ENCODE measurements at regions not wholly inside any gene's neighbourhood (a gene's known extent, or its start where the extent isn't known, plus 50 kb on each side); places are given as distances from the start of the nearest gene placed in this dataset.
"Not testable (repeated sequence)": the region's sequence is repeated elsewhere in the genome, so short reads cannot be mapped to it uniquely, and the experiment has no call there.

DNA sequence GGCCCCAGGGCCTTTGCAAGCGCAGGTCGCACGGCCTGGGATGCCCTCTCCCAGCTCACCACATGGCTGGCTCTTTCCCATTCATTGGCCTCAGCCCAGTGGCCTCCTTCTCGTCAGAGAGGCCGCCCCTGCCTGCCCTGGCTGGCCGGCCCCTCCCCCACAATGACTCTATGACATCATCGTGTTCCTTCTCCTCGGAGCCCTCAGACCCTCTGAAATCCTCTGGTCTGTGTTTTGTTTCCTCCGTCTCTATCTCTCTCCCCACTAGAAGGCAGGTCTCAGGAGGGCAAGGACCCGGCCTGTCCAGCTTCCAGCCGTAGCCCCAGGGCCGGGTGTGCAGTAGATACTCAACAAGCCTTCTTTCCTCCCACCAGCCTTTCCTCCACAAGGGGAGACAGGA is 164.8 kb upstream of the FOXF1 start:
- no peak for DNase-seq (ENCODE audit: low read depth)
- TF ChIP-seq, protein P1, sequence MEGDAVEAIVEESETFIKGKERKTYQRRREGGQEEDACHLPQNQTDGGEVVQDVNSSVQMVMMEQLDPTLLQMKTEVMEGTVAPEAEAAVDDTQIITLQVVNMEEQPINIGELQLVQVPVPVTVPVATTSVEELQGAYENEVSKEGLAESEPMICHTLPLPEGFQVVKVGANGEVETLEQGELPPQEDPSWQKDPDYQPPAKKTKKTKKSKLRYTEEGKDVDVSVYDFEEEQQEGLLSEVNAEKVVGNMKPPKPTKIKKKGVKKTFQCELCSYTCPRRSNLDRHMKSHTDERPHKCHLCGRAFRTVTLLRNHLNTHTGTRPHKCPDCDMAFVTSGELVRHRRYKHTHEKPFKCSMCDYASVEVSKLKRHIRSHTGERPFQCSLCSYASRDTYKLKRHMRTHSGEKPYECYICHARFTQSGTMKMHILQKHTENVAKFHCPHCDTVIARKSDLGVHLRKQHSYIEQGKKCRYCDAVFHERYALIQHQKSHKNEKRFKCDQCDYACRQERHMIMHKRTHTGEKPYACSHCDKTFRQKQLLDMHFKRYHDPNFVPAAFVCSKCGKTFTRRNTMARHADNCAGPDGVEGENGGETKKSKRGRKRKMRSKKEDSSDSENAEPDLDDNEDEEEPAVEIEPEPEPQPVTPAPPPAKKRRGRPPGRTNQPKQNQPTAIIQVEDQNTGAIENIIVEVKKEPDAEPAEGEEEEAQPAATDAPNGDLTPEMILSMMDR (conservative IDR thresholded peaks at IDR 0.05; ENCODE audit: low read length), result no peak

DNA sequence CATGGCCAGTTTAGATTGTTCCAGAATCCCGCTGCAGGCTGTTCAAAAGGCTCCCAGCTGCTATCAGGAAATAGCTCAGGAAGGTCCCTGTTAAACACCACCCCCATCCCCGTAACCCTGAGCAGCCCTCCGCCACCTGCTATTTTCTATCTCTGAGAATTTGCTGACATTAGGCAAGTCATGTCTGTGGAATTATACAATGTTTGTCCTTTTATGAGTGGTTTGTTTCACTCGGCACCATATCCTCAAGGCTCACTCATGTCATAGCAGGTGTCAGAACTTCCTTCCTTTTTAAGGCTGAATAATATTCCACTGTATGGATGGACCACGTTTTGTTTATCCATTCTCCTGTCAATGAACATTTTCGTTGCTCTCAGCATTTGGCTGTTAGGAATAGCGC is 164.3 kb upstream of the FOXF1 start:
- TF ChIP-seq, protein P1 (conservative IDR thresholded peaks at IDR 0.05; ENCODE audit: low read length), result no peak
- no peak for DNase-seq (ENCODE audit: low read depth)
- no peak overlapping the region for H3K4me3 ChIP-seq (ENCODE audit: low read length)

More for the DNA sequence above, 164.8 kb upstream of the FOXF1 start:
- no peak overlapping the region for H3K4me3 ChIP-seq (ENCODE audit: low read length)

DNA sequence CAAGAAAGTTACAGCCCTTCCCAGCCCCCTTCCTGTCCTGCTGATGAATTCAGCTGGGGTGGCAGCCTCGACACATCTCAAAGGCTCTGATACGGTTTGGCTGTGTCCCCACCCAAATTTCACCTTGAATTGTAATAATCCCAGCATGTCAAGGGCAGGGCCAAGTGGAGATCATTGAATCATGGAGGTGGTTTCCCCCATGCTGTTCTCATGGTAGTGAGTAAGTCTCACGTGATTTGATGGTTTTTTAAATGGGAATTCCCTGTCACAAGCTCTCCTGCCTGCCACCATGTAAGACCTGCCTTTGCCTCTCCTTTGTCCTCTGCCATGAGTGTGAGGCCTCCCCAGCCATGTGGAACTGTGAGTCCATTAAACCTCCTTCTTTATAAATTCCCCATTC is 163.2 kb upstream of the FOXF1 start:
- DNase-seq (ENCODE audit: low read depth), result no peak
- no peak overlapping the region for H3K4me3 ChIP-seq (ENCODE audit: low read length)
- TF ChIP-seq, protein P1 (conservative IDR thresholded peaks at IDR 0.05; ENCODE audit: low read length), result no peak

DNA sequence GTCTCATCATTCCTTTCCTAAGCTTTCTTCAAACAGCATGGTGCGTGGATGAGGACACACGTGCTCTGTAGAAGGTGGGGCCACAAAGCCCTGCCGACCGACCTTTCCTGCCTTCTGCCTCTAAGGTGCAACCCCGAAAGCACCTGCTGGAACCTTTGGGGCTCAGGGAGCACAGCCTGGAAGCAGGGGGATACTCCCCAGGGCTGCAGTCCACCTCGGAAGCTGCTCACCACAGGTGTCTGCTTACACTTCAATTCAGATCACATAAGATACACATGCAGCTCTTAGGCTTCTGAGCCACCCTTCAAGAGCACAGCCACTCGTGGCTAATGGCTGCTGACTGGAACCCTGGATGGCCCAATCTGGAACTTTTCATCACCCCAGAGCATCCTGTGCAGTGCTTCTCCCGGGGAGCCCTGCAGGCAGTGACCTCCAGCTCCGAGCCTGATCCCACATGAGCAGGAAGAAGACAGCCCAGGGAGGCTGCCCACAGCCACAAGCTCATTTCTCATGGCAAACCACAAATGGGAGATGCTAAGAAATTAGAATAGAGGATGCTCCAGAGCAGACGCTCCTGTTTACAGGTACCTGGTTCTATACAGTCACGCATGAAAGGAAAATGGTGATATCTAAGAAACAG is 162.3 kb upstream of the FOXF1 start:
- DNase-seq (ENCODE audit: low read depth), result no peak
- TF ChIP-seq, protein P1 (conservative IDR thresholded peaks at IDR 0.05; ENCODE audit: low read length), result no peak
- no peak overlapping the region for H3K4me3 ChIP-seq (ENCODE audit: low read length)

DNA sequence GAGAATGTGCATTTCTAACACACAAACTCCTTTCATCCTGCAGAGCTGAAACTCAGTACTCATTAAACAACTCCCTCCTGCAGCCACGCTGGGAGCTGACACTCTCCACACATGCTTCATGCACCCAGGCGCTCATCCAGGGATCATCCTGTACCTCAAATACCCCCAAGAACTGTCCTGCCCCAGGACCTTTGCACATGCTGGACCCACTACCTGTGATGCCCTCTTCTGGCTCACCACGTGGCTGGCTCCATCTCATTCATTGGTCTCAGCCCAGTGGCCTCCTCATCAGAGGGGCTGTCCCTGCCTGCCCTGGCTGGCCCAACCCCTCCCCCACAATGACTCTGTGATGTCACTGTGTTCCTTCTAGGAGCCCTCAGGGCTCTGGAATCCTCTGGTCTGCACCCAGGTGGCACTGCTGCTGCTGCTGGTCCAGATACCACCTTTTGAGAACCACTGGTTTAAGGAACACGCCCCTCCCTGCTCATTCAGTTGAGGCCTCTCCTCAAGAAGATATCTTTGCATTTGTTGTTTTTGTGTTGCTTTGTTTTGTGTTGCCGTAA is 160.9 kb upstream of the FOXF1 start:
- no peak for DNase-seq (ENCODE audit: low read depth)
- TF ChIP-seq, protein P1 (conservative IDR thresholded peaks at IDR 0.05; ENCODE audit: low read length), result no peak
- no peak overlapping the region for H3K4me3 ChIP-seq (ENCODE audit: low read length)

DNA sequence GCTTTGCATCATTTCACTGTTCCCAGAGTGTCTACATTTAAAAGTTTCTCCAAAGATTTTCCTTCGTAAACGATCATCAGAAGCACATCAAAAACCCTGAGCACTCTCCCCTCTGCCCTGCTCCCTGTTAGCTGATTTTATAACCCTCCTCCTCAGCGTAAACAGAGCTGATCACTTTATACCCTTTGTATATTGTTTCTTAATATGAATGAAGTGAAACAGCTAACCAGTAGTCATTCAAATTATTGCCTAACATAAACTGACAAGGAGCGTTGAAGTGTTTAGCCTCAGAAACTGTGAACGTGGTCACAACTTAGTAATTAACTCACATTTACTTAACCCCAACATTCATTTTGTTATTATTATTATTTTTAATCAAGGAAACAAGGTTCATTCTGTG is 160.0 kb upstream of the FOXF1 start:
- TF ChIP-seq, protein P1 (conservative IDR thresholded peaks at IDR 0.05; ENCODE audit: low read length), result no peak
- H3K4me3 ChIP-seq (ENCODE audit: low read length), result no peak overlapping the region
- no peak for DNase-seq (ENCODE audit: low read depth)

DNA sequence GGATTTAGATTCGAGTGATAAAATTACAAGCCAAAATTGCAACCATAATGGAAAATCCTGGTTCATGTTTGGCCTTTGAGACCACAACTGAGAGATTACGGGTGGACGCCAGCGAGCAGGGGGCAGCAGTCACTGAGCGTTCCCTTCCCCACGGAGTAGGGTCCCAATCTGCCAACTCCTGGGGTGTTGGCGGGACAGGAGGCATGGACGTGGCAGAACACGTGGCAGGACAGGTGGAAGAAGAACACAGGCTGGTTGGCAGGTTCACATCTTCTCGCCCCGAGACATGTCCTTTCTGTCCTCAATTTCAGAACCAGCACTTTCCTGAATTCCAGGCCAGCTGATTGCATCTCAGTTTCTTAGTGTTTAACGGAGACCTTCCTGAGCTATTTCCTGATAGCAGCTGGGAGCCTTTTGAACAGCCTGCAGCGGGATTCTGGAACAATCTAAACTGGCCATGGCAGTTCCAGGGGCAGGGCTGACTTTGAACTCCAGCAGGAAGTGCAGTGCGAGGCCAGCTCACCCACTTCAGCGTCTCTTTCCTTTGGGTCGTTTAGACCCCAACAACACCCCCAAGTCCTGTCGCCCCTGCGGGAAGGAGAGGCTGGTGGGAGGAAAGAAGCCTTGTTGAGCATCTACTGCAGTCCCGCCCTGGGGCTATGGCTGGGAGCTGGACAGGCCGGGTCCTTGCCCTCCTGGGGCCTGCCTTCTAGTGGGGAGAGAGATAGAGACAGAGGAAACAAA is 159.1 kb upstream of the FOXF1 start:
- H3K4me3 ChIP-seq (ENCODE audit: low read length), result no peak overlapping the region
- TF ChIP-seq, protein P1 (conservative IDR thresholded peaks at IDR 0.05; ENCODE audit: low read length), result no peak
- DNase-seq (ENCODE audit: low read depth), result no peak

DNA sequence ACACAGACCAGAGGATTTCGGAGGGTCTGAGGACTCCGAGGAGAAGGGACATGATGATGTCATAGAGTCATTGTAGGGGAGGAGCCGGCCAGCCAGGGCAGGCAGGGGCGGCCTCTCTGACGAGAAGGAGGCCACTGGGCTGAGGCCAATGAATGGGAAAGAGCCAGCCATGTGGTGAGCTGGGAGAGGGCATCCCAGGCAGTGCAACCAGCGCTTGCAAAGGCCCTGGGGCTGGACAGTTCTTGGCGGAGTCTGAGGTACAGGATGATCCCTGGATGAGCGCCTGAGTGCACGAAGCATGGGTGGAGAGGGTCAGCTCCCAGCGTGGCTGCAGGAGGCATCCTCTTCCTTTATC is 158.6 kb upstream of the FOXF1 start:
- not testable (repeated sequence) for H3K4me3 ChIP-seq (ENCODE audit: low read length); DNase-seq (ENCODE audit: low read depth)
